H54 (cell line): ENCODE measurements at regions not wholly inside any gene's neighbourhood (a gene's known extent, or its start where the extent isn't known, plus 50 kb on each side); places are given as distances from the start of the nearest gene placed in this dataset.

Experiments
- DNase-seq: peaks from one replicate; pipeline ENCODE4 v3.0.0; 2011; ENCODE audit warnings: low spot score, mixed read lengths; ENCODE audit not compliant: insufficient read length
- FAIRE-seq: peaks from 3 replicates; lab custom pipeline; 2011; peaks lifted over from hg19 to GRCh38; lab: Jason Lieb, UNC
- POLR2A ChIP-seq: IDR thresholded peaks from 2 replicates; pipeline ENCODE4 v1.6.1; 2011; ENCODE audit warnings: low read depth, mild to moderate bottlenecking, low read length

GRCh38 chrX:40149286-40150175, 51.8 kb upstream of the BCOR start:
- FAIRE-seq (no peak), DNase-seq (no peak)
- no peak for TF ChIP-seq POLR2A

GRCh38 chrX:40148385-40149285, 50.9 kb upstream of the BCOR start:
- FAIRE-seq, result no peak
- no peak for DNase-seq
- no peak for TF ChIP-seq POLR2A

GRCh38 chrX:40147971-40148370, 50.2 kb upstream of the BCOR start:
- no peak for FAIRE-seq
- TF ChIP-seq POLR2A, result no peak

More at GRCh38 chrX:40147971-40148370, 50.2 kb upstream of the BCOR start:
- DNase-seq, result no peak
